Kidney (tissue), 13 donors: ENCODE measurements at regions not wholly inside any gene's neighbourhood (a gene's known extent, or its start where the extent isn't known, plus 50 kb on each side); places are given as distances from the start of the nearest gene placed in this dataset.

Source experiments
- DNase-seq, 5 donors: peaks; one replicate each; pipeline ENCODE4 v3.0.0-alpha.2; 2013 to 2020
- FAIRE-seq: peaks from 2 replicates; lab custom pipeline; 2012; peaks lifted over from hg19 to GRCh38; lab: Jason Lieb, UNC
- H3K27ac ChIP-seq, 2 donors: one replicate each; pipeline ENCODE4 v1.7.0; 2013; ENCODE audit warnings: low read depth in 2 of 2, low read length in 2 of 2, inconsistent platforms in 1 of 2
- H3K27me3 ChIP-seq: one replicate; pipeline ENCODE4 v1.7.1; 2013; ENCODE audit warnings: low read length, inconsistent platforms; ENCODE audit not compliant: control insufficient read depth, insufficient read depth
- H3K36me3 ChIP-seq, 3 donors: one replicate each; pipeline versions ENCODE4 v1.7.0 to v1.7.1; 2013; ENCODE audit warnings: low read length in 3 of 3, control low read depth in 1 of 3, inconsistent platforms in 1 of 3; ENCODE audit not compliant: insufficient read depth in 3 of 3, control insufficient read depth in 2 of 3
- H3K4me1 ChIP-seq, 3 donors: one replicate each; pipeline versions ENCODE4 v1.7.0 to v1.7.1; 2013; ENCODE audit warnings: low read length in 3 of 3, inconsistent platforms in 1 of 3, low read depth in 1 of 3; ENCODE audit not compliant: control insufficient read depth in 2 of 3, insufficient read depth in 2 of 3
- H3K4me3 ChIP-seq, 3 donors: one replicate each; pipeline versions ENCODE4 v1.7.0 to v1.8.1; 2013; ENCODE audit warnings: low read length in 3 of 3, control low read depth in 1 of 3, inconsistent platforms in 1 of 3
- H3K9ac ChIP-seq, 3 donors: one replicate each; pipeline versions ENCODE4 v1.7.0 to v1.7.1; 2013; ENCODE audit warnings: low read length in 3 of 3, control low read depth in 1 of 3, inconsistent platforms in 1 of 3
- H3K9me3 ChIP-seq, 3 donors: one replicate each; pipeline versions ENCODE4 v1.7.0 to v1.7.1; 2013; ENCODE audit warnings: low read length in 3 of 3, control low read depth in 1 of 3, inconsistent platforms in 1 of 3; ENCODE audit not compliant: control insufficient read depth in 2 of 3, insufficient read depth in 1 of 3
- intact Hi-C: fragments of 100-400 bp; cut with DNase I; formaldehyde crosslinking; loops from one replicate; pipeline ENCODE4 v1.11.1; 2022
- TF ChIP-seq, protein P1 (sequence below): IDR thresholded peaks from 3 replicates; pipeline ENCODE4 v1.5.1; 2012; ENCODE audit warnings: mild to moderate bottlenecking, moderate library complexity, borderline replicate concordance; ENCODE audit not compliant: insufficient read depth; ENCODE audit errors: extremely low read depth
- donor health status: control.
- donor health status: control.
- donor health status: control.
- donor health status: control.
- donor health status: control.
- donor health status: DM: yes; HTN: yes; CAD: no.
- donor health status: Normal renal cell carcinoma (clear cell type).

DNA sequence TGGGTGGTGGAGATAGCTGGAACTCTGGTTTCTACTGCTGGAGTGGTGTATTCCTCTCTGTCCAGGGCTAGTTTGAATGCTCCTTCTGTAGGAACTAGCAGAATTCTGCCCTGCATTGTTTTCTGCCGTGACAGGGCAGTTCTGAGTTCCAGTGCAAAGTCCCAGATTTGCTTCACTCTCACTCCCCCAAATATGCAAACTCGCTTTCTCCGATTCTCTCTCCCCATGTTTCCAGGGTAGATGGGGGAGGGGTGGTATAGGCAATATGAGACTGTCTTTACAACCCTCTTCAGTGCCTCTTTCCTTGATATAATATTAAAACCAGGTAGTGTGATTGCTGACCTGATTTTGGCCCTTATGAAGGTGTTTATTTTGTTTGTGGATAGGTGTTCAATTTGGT, 693.3 kb upstream of the GRM3 start:
- intact Hi-C loops, result no loop called here
- H3K4me1 ChIP-seq, result no peaks in the 10 kb centered on the region
- H3K27ac ChIP-seq, result no peak overlapping the region
- no peak overlapping the region for H3K4me3 ChIP-seq
- no peak for DNase-seq
- no peak overlapping the region for H3K9ac ChIP-seq
- FAIRE-seq, result no peak
- no peaks in the 10 kb centered on the region for H3K9me3 ChIP-seq
- H3K27me3 ChIP-seq, result no peaks in the 10 kb centered on the region
- TF ChIP-seq, protein P1, sequence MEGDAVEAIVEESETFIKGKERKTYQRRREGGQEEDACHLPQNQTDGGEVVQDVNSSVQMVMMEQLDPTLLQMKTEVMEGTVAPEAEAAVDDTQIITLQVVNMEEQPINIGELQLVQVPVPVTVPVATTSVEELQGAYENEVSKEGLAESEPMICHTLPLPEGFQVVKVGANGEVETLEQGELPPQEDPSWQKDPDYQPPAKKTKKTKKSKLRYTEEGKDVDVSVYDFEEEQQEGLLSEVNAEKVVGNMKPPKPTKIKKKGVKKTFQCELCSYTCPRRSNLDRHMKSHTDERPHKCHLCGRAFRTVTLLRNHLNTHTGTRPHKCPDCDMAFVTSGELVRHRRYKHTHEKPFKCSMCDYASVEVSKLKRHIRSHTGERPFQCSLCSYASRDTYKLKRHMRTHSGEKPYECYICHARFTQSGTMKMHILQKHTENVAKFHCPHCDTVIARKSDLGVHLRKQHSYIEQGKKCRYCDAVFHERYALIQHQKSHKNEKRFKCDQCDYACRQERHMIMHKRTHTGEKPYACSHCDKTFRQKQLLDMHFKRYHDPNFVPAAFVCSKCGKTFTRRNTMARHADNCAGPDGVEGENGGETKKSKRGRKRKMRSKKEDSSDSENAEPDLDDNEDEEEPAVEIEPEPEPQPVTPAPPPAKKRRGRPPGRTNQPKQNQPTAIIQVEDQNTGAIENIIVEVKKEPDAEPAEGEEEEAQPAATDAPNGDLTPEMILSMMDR, result no peak
- no peaks in the 10 kb centered on the region for H3K36me3 ChIP-seq

DNA sequence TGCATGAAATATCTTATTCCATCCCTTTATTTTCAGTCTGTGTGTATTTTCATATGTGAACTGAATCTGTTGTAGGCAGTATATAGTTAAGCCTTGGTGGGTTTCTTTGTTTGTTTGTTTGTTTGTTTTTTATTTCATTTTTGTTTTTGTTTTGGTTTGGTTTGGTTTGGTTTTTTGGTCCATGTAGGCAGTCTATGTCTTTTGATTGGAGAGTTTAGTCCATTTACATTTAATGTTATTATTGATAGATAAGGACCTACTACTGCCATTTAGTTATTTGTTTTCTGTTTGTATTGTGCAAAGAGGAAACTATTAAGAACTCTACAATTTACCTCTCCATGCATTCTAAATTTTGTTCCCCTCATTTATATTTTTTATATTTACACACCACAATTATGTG, 695.9 kb upstream of the GRM3 start:
- H3K27ac ChIP-seq, result no peak overlapping the region
- TF ChIP-seq, protein P1, result no peak
- FAIRE-seq (no peak), DNase-seq (no peak)
- intact Hi-C loops, result no loop called here
- H3K27me3 ChIP-seq, result no peaks in the 10 kb centered on the region
- H3K36me3 ChIP-seq, result no peaks in the 10 kb centered on the region
- no peak overlapping the region for H3K9ac ChIP-seq
- H3K4me1 ChIP-seq, result no peaks in the 10 kb centered on the region
- H3K9me3 ChIP-seq, result no peaks in the 10 kb centered on the region
- no peak overlapping the region for H3K4me3 ChIP-seq

DNA sequence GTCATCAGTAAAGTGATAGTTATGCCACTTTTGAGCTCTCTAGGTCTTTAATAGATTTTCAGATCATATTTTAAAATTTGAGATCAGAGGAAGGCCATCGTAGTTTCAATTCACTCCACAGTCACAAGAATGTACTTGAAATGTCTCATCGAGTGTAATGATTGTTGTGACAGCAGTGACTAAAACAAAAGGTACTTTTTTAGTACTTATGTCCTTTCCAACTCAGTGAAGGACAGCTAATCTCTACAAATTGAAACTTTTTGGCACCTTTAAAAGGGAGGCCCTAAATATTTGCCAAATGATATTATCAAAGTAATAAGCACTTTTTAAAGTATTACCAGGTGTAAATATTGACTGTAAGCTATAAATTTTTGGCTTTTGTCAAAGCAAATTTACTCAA, 702.9 kb upstream of the GRM3 start:
- H3K27ac ChIP-seq, result no peak overlapping the region
- H3K4me1 ChIP-seq, result no peaks in the 10 kb centered on the region
- H3K9ac ChIP-seq, result no peak overlapping the region
- no peaks in the 10 kb centered on the region for H3K27me3 ChIP-seq
- no peak overlapping the region for H3K4me3 ChIP-seq
- TF ChIP-seq, protein P1, result no peak
- intact Hi-C loops, result no loop called here
- DNase-seq, result no peak
- no peaks in the 10 kb centered on the region for H3K9me3 ChIP-seq
- FAIRE-seq, result no peak
- no peaks in the 10 kb centered on the region for H3K36me3 ChIP-seq

DNA sequence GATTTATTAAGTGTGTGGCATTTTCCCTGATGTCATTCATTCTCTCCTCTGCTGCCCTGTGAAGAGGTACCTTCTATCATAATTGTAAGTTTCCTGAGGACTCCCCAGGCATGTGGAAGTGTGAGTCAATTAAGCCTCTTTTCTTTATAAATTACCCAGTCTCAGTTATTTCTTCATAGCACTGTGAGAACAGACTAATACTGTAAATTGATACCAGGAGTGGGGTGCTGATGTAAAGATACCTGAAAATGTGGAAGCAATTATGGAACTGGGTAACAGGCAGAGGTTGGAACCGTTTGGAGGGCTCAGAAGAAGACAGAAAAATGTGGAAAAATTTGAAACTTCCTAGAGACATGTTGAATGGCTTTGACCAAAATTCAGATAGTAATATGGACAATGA, 711.8 kb upstream of the GRM3 start:
- no peak overlapping the region for H3K27ac ChIP-seq
- FAIRE-seq, result no peak
- intact Hi-C loops, result no loop called here
- no peak overlapping the region for H3K9ac ChIP-seq
- TF ChIP-seq, protein P1, result no peak
- DNase-seq, result no peak
- H3K36me3 ChIP-seq, result no peaks in the 10 kb centered on the region
- no peak overlapping the region for H3K4me3 ChIP-seq
- peaks cover 0 to 2% (median 0%) of the 10 kb centered on the region in 3 donors for H3K9me3 ChIP-seq
- no peaks in the 10 kb centered on the region for H3K27me3 ChIP-seq
- H3K4me1 ChIP-seq, result no peaks in the 10 kb centered on the region
